ENCODE measurements at regions not wholly inside any gene's neighbourhood (a gene's known extent, or its start where the extent isn't known, plus 50 kb on each side); places are given as distances from the start of the nearest gene placed in this dataset.

GRCh38 chr1:73623946-73624345 lies 574.0 kb downstream of the LRRIQ3 start:
- DNase-seq (no peak), ATAC-seq (no peak)
- intact Hi-C loops (cut with DNase I, micrococcal nuclease) = no loop called here
- Histone ChIP-seq H3K4me1 (ENCODE audit: low read depth) (no peaks in the 10 kb centered on the region), H3K36me3 (ENCODE audit: low read depth) (no peaks in the 10 kb centered on the region), H3K4me3 (no peak overlapping the region), H3K9me3 (no peaks in the 10 kb centered on the region)
- TF ChIP-seq CTCF (IDR thresholded peaks at IDR 0.05) = no peak

- no peak for DNase-seq
- intact Hi-C loops (cut with DNase I, micrococcal nuclease) = no loop called here
- H3K36me3 ChIP-seq (ENCODE audit: low read depth) = no peaks in the 10 kb centered on the region
- no peak for TF ChIP-seq CTCF (IDR thresholded peaks at IDR 0.05)
- H3K9me3 ChIP-seq = no peaks in the 10 kb centered on the region
- H3K4me1 ChIP-seq (ENCODE audit: low read depth) = no peaks in the 10 kb centered on the region
- H3K4me3 ChIP-seq = no peak overlapping the region
- ATAC-seq = no peak
Measured at GRCh38 chr1:73617145-73617544, 580.8 kb downstream of the LRRIQ3 start.

GRCh38 chr1:73611681-73612080 lies 586.3 kb downstream of the LRRIQ3 start:
- ATAC-seq (no peak), DNase-seq (no peak)
- H3K4me1 ChIP-seq (ENCODE audit: low read depth) = no peaks in the 10 kb centered on the region
- TF ChIP-seq CTCF (IDR thresholded peaks at IDR 0.05) = no peak
- intact Hi-C loops (cut with DNase I, micrococcal nuclease) = no loop called here
- no peaks in the 10 kb centered on the region for H3K9me3 ChIP-seq
- H3K36me3 ChIP-seq (ENCODE audit: low read depth) = no peaks in the 10 kb centered on the region
- H3K4me3 ChIP-seq = no peak overlapping the region

GRCh38 chr1:73604739-73605138 lies 593.2 kb downstream of the LRRIQ3 start:
- no peaks in the 10 kb centered on the region for H3K4me1 ChIP-seq (ENCODE audit: low read depth)
- H3K36me3 ChIP-seq (ENCODE audit: low read depth) = no peaks in the 10 kb centered on the region
- intact Hi-C loops (cut with DNase I, micrococcal nuclease) = no loop called here
- no peaks in the 10 kb centered on the region for H3K9me3 ChIP-seq
- TF ChIP-seq CTCF (IDR thresholded peaks at IDR 0.05) = no peak
- H3K4me3 ChIP-seq = no peak overlapping the region
- peak; percentile 85 for ATAC-seq
- DNase-seq = no peak

GRCh38 chr1:73604211-73604610 lies 593.8 kb downstream of the LRRIQ3 start:
- no peaks in the 10 kb centered on the region for H3K4me1 ChIP-seq (ENCODE audit: low read depth)
- ATAC-seq (no peak), DNase-seq (no peak)
- no peak overlapping the region for H3K4me3 ChIP-seq
- no peak for TF ChIP-seq CTCF (IDR thresholded peaks at IDR 0.05)
- no peaks in the 10 kb centered on the region for H3K9me3 ChIP-seq
- no peaks in the 10 kb centered on the region for H3K36me3 ChIP-seq (ENCODE audit: low read depth)
- intact Hi-C loops (cut with DNase I, micrococcal nuclease) = no loop called here

- intact Hi-C loops (cut with DNase I, micrococcal nuclease) = no loop called here
- no peak overlapping the region for H3K4me3 ChIP-seq
- H3K9me3 ChIP-seq = no peaks in the 10 kb centered on the region
- no peaks in the 10 kb centered on the region for H3K36me3 ChIP-seq (ENCODE audit: low read depth)
- DNase-seq = no peak
- TF ChIP-seq CTCF (IDR thresholded peaks at IDR 0.05) = no peak
- peaks cover 6% of the 10 kb centered on the region for H3K4me1 ChIP-seq (ENCODE audit: low read depth)
- peak; percentile 30 for ATAC-seq
Measured at GRCh38 chr1:73593804-73594203, 604.2 kb downstream of the LRRIQ3 start.
